Vagina (tissue), 2 donors: ENCODE measurements at regions not wholly inside any gene's neighbourhood (a gene's known extent, or its start where the extent isn't known, plus 50 kb on each side); places are given as distances from the start of the nearest gene placed in this dataset.

Source experiments
- POLR2AphosphoS5 ChIP-seq, 2 donors: sonication (generic); formaldehyde crosslinking; IDR thresholded peaks; one replicate each; pipeline ENCODE4 v1.9.0; 2017; ENCODE audit warnings: antibody characterized with exemption in 2 of 2, mild to moderate bottlenecking in 2 of 2, low read depth in 1 of 2; ENCODE audit not compliant: insufficient read depth in 1 of 2
- TF ChIP-seq, protein P1 (sequence below), 3 experiments: fragments of 450-650 bp in 2 of 3; fragments of 200-600 bp in 1 of 3; sonication (generic) in 1 of 3; IDR thresholded peaks; one replicate each; pipeline ENCODE4 v1.5.1; 2017 to 2019; ENCODE audit warnings: antibody characterized with exemption in 3 of 3, mild to moderate bottlenecking in 2 of 3, moderate library complexity in 2 of 3

DNA sequence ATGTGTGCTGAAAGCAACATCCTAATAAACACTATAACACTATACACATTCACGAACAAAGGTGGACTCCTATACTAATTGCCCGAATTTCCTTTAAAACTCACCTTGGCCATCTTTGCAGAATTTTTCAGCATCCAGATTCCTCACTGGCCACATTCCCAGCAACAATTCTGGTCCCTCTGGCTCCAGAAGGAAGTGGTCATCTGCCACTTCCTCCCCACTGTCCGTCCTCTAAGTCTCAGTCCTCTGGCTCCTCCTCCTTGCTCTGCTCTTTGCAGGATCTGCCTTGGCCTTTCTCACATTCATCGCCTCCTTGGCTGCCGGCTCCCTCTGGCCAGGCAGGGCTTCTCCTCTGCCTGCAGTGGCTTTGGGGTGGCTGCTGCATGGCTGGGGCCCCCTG, 426.0 kb downstream of the FUT8 start:
- TF ChIP-seq, protein P1, sequence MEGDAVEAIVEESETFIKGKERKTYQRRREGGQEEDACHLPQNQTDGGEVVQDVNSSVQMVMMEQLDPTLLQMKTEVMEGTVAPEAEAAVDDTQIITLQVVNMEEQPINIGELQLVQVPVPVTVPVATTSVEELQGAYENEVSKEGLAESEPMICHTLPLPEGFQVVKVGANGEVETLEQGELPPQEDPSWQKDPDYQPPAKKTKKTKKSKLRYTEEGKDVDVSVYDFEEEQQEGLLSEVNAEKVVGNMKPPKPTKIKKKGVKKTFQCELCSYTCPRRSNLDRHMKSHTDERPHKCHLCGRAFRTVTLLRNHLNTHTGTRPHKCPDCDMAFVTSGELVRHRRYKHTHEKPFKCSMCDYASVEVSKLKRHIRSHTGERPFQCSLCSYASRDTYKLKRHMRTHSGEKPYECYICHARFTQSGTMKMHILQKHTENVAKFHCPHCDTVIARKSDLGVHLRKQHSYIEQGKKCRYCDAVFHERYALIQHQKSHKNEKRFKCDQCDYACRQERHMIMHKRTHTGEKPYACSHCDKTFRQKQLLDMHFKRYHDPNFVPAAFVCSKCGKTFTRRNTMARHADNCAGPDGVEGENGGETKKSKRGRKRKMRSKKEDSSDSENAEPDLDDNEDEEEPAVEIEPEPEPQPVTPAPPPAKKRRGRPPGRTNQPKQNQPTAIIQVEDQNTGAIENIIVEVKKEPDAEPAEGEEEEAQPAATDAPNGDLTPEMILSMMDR (IDR thresholded peaks at IDR 0.05): no peak
- TF ChIP-seq POLR2AphosphoS5 (IDR thresholded peaks at IDR 0.05; ENCODE audit: insufficient read depth in 1 of 2, low read depth in 1 of 2): no peak
